Femur (tissue), 1 donor: ENCODE measurements at regions not wholly inside any gene's neighbourhood (a gene's known extent, or its start where the extent isn't known, plus 50 kb on each side); places are given as distances from the start of the nearest gene placed in this dataset.
"Not testable (repeated sequence)": the region's sequence is repeated elsewhere in the genome, so short reads cannot be mapped to it uniquely, and the experiment has no call there.

Experiments
- DNase-seq: peaks from one replicate; pipeline ENCODE4 v3.0.0-alpha.2; 2017

GRCh38 chr10:25811052-25811685, 122.9 kb upstream of the MYO3A start:
- no peak for DNase-seq

- no peak for DNase-seq
Observed at GRCh38 chr10:25813511-25813910, 120.5 kb upstream of the MYO3A start.

- DNase-seq: no peak
Observed at GRCh38 chr10:25815236-25815635, 118.8 kb upstream of the MYO3A start.

GRCh38 chr10:25815999-25816768, 117.8 kb upstream of the MYO3A start:
- DNase-seq: no peak

DNA sequence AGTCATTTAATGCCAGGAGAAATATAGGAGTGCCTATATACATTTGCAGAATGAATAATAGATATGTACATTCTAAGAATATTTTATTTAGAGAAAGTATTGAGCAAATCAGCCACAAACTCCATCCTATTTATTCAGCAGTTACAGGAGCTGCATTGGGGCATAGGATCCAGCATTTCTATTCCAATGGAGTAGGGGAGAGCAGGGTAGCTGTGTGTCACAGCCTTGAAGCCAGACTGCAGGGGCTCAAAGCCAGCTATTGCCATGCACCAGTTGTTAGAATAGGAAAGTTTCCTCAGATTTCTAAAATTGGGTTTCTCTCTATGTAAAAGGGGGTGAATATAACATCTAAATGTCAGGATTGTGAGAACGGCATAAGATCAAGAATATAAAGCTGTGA, 116.8 kb upstream of the MYO3A start:
- DNase-seq: no peak

- no peak for DNase-seq
Observed at GRCh38 chr10:25818751-25819150, 115.3 kb upstream of the MYO3A start.

DNA sequence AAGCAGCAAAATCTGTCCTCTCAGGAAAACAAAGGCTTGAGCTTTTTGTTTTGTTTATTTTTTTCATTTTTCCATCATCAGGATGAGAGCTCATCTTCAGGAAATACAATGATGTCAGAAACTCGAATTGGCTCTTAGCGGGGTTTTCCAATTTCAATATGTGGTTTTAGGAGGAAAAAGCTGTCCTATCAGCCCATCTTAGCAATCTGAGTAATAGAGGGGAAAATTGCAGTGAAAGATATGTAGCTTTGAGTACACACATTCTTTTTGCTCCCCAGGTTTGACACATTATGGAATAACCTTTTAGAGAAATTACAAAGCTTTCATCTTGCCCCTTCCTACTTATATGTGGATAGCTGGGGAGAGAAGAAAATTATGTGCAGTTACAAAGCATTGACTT, 113.6 kb upstream of the MYO3A start:
- no peak for DNase-seq

GRCh38 chr10:25820874-25821273, 113.2 kb upstream of the MYO3A start:
- no peak for DNase-seq

DNA sequence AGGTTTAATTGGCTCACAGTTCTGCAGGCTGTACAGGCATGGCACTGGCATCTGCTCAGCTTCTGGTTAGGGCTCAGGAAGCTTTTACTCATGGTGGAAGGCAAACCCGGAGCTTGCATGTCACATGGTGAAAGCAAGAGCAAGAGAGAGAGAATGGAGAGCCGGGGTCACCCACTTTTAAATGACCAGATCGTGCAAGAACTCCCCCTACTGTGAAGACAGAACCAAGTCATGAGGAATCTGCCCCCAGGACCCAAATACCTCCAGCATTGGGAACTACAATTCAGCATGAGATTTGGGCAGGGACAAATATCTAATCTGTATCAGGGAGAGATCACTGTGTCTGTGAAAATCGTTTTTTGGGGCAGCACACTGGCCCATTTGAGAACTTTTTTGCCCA, 110.0 kb upstream of the MYO3A start:
- DNase-seq: no peak

DNA sequence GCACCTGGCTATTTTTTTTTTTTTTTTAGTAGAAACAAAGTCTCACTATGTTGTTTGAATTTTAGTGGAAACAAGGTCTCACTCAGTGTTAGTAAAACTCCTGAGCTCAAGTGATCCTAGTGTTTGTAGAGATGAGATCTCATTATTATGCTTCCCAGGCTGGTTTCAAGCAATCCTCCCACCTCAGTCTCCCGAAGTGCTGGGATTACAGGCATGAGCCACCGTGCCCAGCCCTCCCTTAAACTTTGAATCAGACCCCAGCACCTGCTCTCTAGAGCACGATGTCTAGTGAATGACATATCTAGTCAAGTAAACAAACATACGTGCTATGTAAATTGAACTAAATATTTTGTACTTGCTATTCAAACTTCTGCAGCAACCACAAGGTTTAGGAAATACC, 105.6 kb upstream of the MYO3A start:
- no peak for DNase-seq

- no peak for DNase-seq
Observed at GRCh38 chr10:25831080-25831479, 102.9 kb upstream of the MYO3A start.

DNA sequence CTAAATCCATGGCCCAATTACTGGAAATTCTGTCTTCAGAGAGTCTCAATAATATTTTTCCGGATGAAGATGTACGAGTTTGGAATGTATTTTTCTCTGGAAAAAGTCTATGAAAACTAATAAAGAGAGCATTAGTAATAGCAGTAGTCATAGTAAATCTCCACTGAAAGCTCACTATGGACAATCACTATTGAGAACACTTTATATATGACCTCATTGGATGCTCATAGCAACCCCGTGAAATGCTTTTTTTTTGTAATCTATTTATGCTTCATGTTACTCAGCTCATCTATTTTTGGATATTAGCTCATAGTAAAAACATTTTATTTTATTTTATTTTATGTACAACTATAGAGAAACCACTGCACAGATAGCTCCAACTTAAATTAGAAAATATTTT, 94.3 kb upstream of the MYO3A start:
- no peak for DNase-seq

- DNase-seq: not testable (repeated sequence)
Observed at GRCh38 chr10:25840875-25841274, 93.2 kb upstream of the MYO3A start.

DNA sequence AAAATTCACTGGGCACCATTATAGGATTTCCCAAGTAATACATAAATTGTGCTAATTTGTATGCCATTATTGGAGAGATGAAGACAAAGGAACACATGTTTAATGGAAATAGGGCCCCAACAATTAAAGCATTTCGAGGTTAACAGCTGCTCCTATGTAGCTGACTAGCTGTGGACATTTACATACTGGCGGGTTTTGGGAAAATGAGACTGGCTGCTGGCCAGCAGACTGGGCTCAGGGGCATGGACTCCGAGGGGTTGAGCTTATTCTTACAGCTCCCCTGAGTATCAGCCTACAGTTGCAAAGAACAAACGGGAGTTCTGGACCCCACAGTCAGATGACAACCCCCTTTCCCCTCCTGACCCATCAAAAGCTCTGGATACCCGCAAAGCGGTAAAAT, 91.9 kb upstream of the MYO3A start:
- no peak for DNase-seq

DNA sequence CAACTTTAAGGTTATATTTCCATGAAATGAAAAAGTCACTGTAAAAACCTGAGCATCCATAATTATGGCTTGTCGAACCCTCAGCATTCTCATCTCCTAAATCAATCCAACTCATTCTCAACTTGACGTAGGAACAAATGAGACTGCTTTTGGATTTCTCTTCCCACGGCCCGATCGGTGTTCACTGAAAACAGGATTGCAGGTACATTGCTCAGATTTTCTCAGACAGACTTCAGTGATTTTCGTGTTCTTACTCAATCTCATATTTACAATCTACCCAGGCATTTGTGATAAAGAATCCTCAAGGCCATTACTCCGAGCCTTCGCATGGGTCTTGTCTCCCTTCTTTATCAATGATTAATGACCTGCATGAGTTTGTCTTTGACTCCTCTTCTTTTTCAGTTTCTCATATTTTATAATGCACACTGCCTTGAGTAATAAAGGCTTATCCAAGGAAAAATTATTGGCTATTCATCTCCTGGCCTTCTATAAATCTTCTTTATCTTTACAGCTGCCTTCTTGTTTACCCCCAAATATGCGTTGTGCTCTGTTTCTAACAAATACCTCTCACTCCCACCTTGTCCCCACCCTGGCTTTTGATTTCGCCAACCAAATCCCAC, 90.4 kb upstream of the MYO3A start:
- DNase-seq: no peak

DNA sequence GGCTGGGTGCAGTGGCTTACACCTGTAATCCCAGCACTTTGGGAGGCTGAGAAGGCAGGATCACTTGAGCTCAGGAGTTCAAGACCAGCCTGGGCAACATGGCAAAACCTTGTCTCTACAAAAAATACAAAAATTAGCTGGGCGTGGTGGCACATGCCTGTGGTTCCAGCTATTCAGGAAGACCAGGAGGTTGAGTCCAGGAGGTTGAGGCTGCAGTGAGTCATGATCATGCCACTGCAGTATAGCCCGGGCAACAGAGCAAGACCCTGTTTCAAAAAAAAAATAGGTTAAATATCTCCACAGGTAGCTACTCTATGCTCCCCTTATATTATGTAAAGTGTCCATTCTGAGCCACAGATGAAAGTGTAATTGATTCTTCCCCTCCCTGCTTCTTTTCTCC, 89.3 kb upstream of the MYO3A start:
- DNase-seq: not testable (repeated sequence)

DNA sequence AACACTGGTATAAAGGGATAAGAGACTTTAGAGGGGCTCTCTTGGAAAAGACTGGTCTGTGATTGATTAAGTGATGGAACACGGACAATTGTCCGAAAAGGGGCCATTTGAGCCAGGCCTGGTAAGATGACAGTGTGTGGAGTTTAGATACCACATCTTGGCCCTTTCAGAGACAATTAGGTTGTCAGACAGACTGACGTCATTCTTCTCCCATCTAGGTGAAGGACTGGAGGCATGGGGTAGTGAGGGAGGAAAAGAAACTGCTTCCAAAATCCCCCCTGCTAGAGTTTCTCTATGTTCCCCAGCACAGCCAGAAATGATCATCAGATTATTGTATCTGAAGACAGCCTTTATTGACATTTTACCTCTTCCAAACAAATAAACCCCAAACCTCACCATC, 84.8 kb upstream of the MYO3A start:
- DNase-seq: no peak

- no peak for DNase-seq
Observed at GRCh38 chr10:25849988-25850387, 84.0 kb upstream of the MYO3A start.

DNA sequence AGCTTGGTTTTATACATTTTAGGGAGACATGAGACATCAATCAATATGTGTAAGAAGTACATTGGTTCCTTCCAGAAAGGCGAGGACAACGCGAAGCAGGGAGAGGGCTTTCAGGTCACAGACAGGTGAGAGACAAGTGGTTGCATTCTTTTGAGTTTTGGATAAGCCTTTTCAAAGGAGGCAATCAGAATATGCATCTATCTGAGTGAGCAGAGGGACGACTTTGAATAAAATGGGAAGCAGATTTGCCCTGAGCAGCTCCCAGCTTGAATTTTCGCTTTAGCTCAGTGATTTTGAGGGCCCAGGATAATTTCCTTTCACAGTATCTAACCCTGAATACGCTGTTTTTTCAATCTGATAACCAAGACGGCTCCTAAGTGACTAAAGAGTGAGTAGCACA, 82.5 kb upstream of the MYO3A start:
- no peak for DNase-seq

DNA sequence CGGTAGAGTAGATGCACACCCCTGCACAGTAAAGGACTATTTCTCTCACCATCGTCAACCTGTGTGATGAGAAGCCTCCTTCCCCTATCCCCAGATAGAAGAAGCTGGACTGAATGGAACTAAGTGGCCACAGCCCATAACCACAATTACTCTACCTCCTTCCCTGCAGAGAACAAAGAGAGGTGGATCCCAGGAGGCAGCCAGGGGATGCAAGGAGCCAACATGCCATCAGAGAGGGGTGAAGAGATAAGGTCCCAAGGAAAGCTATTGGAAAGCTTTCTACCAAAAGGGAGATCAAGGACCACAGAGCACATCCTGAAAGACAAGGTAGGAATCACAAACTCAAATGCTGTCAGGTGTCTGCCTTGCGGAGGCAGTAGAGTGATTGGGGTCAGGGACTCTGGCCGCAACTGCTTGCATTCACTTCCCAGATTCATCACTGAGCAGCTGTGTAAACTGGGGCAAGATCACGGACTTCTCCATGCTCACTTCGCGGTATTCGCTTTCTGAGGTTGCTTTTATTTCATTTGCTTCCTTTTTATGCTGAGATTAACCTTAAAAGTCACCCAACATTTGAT, 81.6 kb upstream of the MYO3A start:
- no peak for DNase-seq

DNA sequence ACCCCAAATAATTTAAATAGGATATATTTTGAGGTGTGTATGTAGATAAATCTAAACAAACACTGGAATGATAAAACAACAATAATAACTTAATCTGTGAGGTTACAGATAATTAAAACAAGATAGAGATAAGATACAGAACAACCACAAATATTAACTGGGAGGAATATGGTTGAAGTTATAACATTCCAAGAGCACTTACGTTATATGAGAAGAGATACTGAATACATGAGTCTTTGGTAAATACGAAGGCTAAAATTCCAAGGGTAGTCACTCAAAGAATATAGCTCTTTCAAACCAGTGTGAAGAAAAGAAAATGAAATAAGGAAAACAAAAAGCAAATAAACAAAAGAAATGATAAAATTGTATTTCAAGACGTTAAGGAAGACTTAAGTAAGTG, 76.0 kb upstream of the MYO3A start:
- DNase-seq: no peak

- no peak for DNase-seq
Observed at GRCh38 chr10:25865267-25865666, 68.8 kb upstream of the MYO3A start.

DNA sequence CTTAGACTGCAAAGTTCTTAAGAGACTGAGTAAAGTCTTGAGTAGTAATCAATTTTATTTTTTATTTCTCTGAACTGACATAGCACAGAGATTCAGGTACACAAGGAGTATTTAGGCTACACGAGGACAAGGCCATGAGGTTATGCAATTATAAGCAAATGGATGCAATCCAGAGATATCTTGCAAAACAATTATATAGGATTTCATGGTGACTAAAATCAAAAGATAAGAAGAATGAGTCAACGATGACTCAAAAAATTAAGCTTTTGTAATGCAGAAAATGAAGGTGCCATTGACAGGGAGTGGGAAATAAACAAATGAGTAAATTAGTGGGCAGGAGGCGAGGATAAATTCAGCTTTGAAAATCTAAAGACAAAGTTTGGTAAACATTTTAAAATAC, 66.7 kb upstream of the MYO3A start:
- DNase-seq: no peak

DNA sequence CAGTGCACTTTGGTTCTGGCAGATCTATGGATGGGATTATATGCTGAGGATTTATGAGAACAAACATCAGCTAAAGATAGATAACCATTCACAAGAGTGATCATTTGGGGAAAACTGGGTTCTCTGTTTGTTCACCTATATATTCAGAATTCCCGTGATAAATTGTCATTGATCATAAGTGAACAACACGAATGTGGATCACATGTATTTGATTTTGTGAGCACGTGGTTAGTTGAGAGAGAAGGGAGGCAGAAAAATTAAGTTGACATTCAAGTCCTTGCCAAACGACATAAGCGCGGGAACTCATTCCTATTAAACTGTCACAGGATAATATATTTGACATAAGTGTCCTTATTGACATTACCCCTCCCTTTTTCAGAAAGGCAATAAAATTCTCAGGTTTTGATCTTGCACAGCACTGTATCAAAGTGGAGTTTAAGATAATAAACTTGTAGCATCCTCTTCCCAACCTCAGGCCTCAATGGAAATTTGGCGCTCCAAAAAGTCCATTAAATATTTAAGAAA, 64.9 kb upstream of the MYO3A start:
- DNase-seq: no peak
